Astrocyte (in vitro differentiated cells and primary cell): ENCODE measurements at regions not wholly inside any gene's neighbourhood (a gene's known extent, or its start where the extent isn't known, plus 50 kb on each side); places are given as distances from the start of the nearest gene placed in this dataset.

Experiments used
- DNase-seq: peaks from one replicate; pipeline ENCODE4 v3.0.0-alpha.2; 2010; ENCODE audit warnings: low read depth
- FAIRE-seq: peaks from 2 replicates; lab custom pipeline; 2011; peaks lifted over from hg19 to GRCh38; lab: Jason Lieb, UNC
- H2AFZ ChIP-seq: 2 replicates; pipeline ENCODE4 v1.6.0; 2012; ENCODE audit warnings: low read depth, low read length, inconsistent platforms
- H3K27ac ChIP-seq: 2 replicates; pipeline ENCODE4 v1.5.1; 2011; ENCODE audit warnings: low read depth, low read length, inconsistent platforms
- H3K27me3 ChIP-seq: 2 replicates; pipeline ENCODE4 v1.6.0; 2011; ENCODE audit warnings: low read length, inconsistent platforms; ENCODE audit not compliant: insufficient read depth
- H3K36me3 ChIP-seq: 2 replicates; pipeline ENCODE4 v1.5.1; 2011; ENCODE audit warnings: low read length, inconsistent platforms; ENCODE audit not compliant: insufficient read depth
- H3K4me1 ChIP-seq: 2 replicates; pipeline ENCODE4 v1.5.1; 2011; ENCODE audit warnings: low read length, inconsistent platforms; ENCODE audit not compliant: insufficient read depth
- H3K4me2 ChIP-seq: 2 replicates; pipeline ENCODE4 v1.6.0; 2012; ENCODE audit warnings: low read length, inconsistent platforms
- H3K4me3 ChIP-seq: 2 replicates; pipeline ENCODE4 v1.5.1; 2011; ENCODE audit warnings: low read depth, mild to moderate bottlenecking, low read length, inconsistent platforms; ENCODE audit not compliant: insufficient read depth
- H3K79me2 ChIP-seq: 2 replicates; pipeline ENCODE4 v1.6.0; 2012; ENCODE audit warnings: mild to moderate bottlenecking, low read length, inconsistent platforms; ENCODE audit not compliant: insufficient read depth
- H3K9ac ChIP-seq: 2 replicates; pipeline ENCODE4 v1.6.0; 2012; ENCODE audit warnings: mild to moderate bottlenecking, low read length, inconsistent platforms
- H3K9me3 ChIP-seq: 2 replicates; pipeline ENCODE4 v1.5.1; 2012; ENCODE audit warnings: low read depth, mild to moderate bottlenecking, low read length, inconsistent platforms; ENCODE audit not compliant: insufficient read depth
- H4K20me1 ChIP-seq: 2 replicates; pipeline ENCODE4 v1.6.0; 2012; ENCODE audit warnings: low read length, inconsistent platforms; ENCODE audit not compliant: insufficient read depth
- H3K27ac Mint-ChIP-seq: one replicate; pipeline ENCODE4 v1.8.0; 2021; ENCODE audit warnings: mild to moderate bottlenecking, mixed read lengths; ENCODE audit not compliant: unreplicated experiment
- H3K27me3 Mint-ChIP-seq: one replicate; pipeline ENCODE4 v1.8.0; 2021; ENCODE audit warnings: low read depth, mixed read lengths; ENCODE audit not compliant: unreplicated experiment
- H3K36me3 Mint-ChIP-seq: one replicate; pipeline ENCODE4 v1.8.0; 2021; ENCODE audit warnings: low read depth, mixed read lengths; ENCODE audit not compliant: unreplicated experiment
- H3K4me1 Mint-ChIP-seq: one replicate; pipeline ENCODE4 v1.8.0; 2021; ENCODE audit warnings: low read depth, mixed read lengths; ENCODE audit not compliant: unreplicated experiment
- H3K4me3 Mint-ChIP-seq: one replicate; pipeline ENCODE4 v1.8.0; 2021; ENCODE audit warnings: mild to moderate bottlenecking, moderate library complexity, mixed read lengths; ENCODE audit not compliant: unreplicated experiment
- H3K9me3 Mint-ChIP-seq: one replicate; pipeline ENCODE4 v1.8.0; 2021; ENCODE audit warnings: mild to moderate bottlenecking, mixed read lengths; ENCODE audit not compliant: unreplicated experiment
- CTCF ChIP-seq: IDR thresholded peaks from 2 replicates; pipeline ENCODE4 v1.5.1; 2011; ENCODE audit warnings: low read depth, mild to moderate bottlenecking, inconsistent platforms, low read length, moderate library complexity; ENCODE audit not compliant: insufficient read depth
- EZH2 ChIP-seq: IDR thresholded peaks from 2 replicates; pipeline ENCODE4 v1.6.1; 2012; ENCODE audit warnings: mild to moderate bottlenecking, low read length, inconsistent platforms; ENCODE audit not compliant: insufficient read depth

- no peaks in the 10 kb centered on the region for H3K27me3 ChIP-seq
- no peak overlapping the region for H3K4me3 ChIP-seq
- FAIRE-seq = no peak
- H3K27me3 Mint-ChIP-seq = peaks cover 7% of the 10 kb centered on the region
- H4K20me1 ChIP-seq = no peaks in the 10 kb centered on the region
- H3K36me3 ChIP-seq = no peaks in the 10 kb centered on the region
- no peaks in the 10 kb centered on the region for H3K36me3 Mint-ChIP-seq
- no peak for TF ChIP-seq EZH2
- no peak for TF ChIP-seq CTCF
- no peak overlapping the region for H3K27ac Mint-ChIP-seq
- no peaks in the 10 kb centered on the region for H3K4me1 ChIP-seq
- H3K4me3 Mint-ChIP-seq = no peak overlapping the region
- H2AFZ ChIP-seq = no peak overlapping the region
- no peaks in the 10 kb centered on the region for H3K9me3 ChIP-seq
- H3K9ac ChIP-seq = no peak overlapping the region
- no peaks in the 10 kb centered on the region for H3K79me2 ChIP-seq
- H3K9me3 Mint-ChIP-seq = no peaks in the 10 kb centered on the region
- no peak for DNase-seq
- peaks cover 3% of the 10 kb centered on the region for H3K4me1 Mint-ChIP-seq
- H3K4me2 ChIP-seq = no peak overlapping the region
- no peak overlapping the region for H3K27ac ChIP-seq
Observed at GRCh38 chr2:176514276-176514675, 245.0 kb downstream of the MTX2 start.

GRCh38 chr2:176514805-176515500, 245.7 kb downstream of the MTX2 start:
- Histone ChIP-seq H3K9me3 (no peaks in the 10 kb centered on the region), H3K36me3 (no peaks in the 10 kb centered on the region), H3K4me1 (no peaks in the 10 kb centered on the region), H3K4me2 (no peak overlapping the region), H3K27me3 (no peaks in the 10 kb centered on the region), H3K9ac (no peak overlapping the region), H3K4me3 (no peak overlapping the region), H4K20me1 (no peaks in the 10 kb centered on the region), H3K27ac (no peak overlapping the region), H3K79me2 (no peaks in the 10 kb centered on the region), H2AFZ (no peak overlapping the region)
- TF ChIP-seq EZH2 (no peak), CTCF (no peak)
- DNase-seq (peak; percentile 61), FAIRE-seq (no peak)
- peaks cover 7% of the 10 kb centered on the region for H3K27me3 Mint-ChIP-seq
- H3K36me3 Mint-ChIP-seq = no peaks in the 10 kb centered on the region
- peaks cover 3% of the 10 kb centered on the region for H3K4me1 Mint-ChIP-seq
- no peak overlapping the region for H3K4me3 Mint-ChIP-seq
- no peaks in the 10 kb centered on the region for H3K9me3 Mint-ChIP-seq
- H3K27ac Mint-ChIP-seq = no peak overlapping the region

GRCh38 chr2:176516051-176516602, 246.9 kb downstream of the MTX2 start:
- H3K36me3 Mint-ChIP-seq = no peaks in the 10 kb centered on the region
- Histone ChIP-seq H3K9ac (no peak overlapping the region), H3K36me3 (no peaks in the 10 kb centered on the region), H3K79me2 (no peaks in the 10 kb centered on the region), H3K27me3 (no peaks in the 10 kb centered on the region), H3K4me3 (no peak overlapping the region), H2AFZ (no peak overlapping the region), H3K27ac (no peak overlapping the region), H3K4me1 (no peaks in the 10 kb centered on the region), H4K20me1 (no peaks in the 10 kb centered on the region), H3K4me2 (no peak overlapping the region), H3K9me3 (no peaks in the 10 kb centered on the region)
- no peaks in the 10 kb centered on the region for H3K9me3 Mint-ChIP-seq
- H3K4me1 Mint-ChIP-seq = peaks cover 3% of the 10 kb centered on the region
- TF ChIP-seq CTCF (no peak), EZH2 (no peak)
- FAIRE-seq = no peak
- peaks cover 8% of the 10 kb centered on the region for H3K27me3 Mint-ChIP-seq
- H3K27ac Mint-ChIP-seq = no peak overlapping the region
- no peak overlapping the region for H3K4me3 Mint-ChIP-seq
- no peak for DNase-seq
